Psoas muscle (tissue), 7 donors: ENCODE measurements at regions not wholly inside any gene's neighbourhood (a gene's known extent, or its start where the extent isn't known, plus 50 kb on each side); places are given as distances from the start of the nearest gene placed in this dataset.

Source experiments
- ATAC-seq, 4 donors: fragments of 200-7000 bp; cut with Tn5 transposase; one replicate each; pipeline ENCODE4 v1.9.1; 2020; ENCODE audit warnings: moderate library complexity in 3 of 4, mild to moderate bottlenecking in 2 of 4
- DNase-seq, 2 donors: peaks; one replicate each; pipeline ENCODE4 v3.0.0-alpha.2; 2020
- H3K27ac ChIP-seq: fragments of 200-600 bp; one replicate; pipeline ENCODE4 v1.8.0; 2022
- H3K27me3 ChIP-seq, 3 donors: fragments of 200-600 bp in 1 of 3; one replicate each; pipeline versions ENCODE4 v1.6.1 to v1.8.0; 2013 to 2022; ENCODE audit warnings: low read length in 2 of 3, mild to moderate bottlenecking in 2 of 3, moderate library complexity in 1 of 3; ENCODE audit not compliant: insufficient read depth in 3 of 3
- H3K36me3 ChIP-seq, 2 donors: fragments of 200-600 bp in 1 of 2; one replicate each; pipeline versions ENCODE4 v1.6.1 to v1.8.0; 2013 to 2022; ENCODE audit warnings: low read depth in 1 of 2, mild to moderate bottlenecking in 1 of 2, moderate library complexity in 1 of 2; ENCODE audit not compliant: insufficient read depth in 1 of 2
- H3K4me1 ChIP-seq: fragments of 200-600 bp; one replicate; pipeline ENCODE4 v1.8.0; 2022
- H3K4me3 ChIP-seq: fragments of 200-600 bp; one replicate; pipeline ENCODE4 v1.8.0; 2022; ENCODE audit warnings: mild to moderate bottlenecking
- H3K9me3 ChIP-seq: fragments of 200-600 bp; one replicate; pipeline ENCODE4 v1.8.0; 2022
- CTCF ChIP-seq: fragments of 200-600 bp; IDR thresholded peaks from one replicate; pipeline ENCODE4 v1.8.0; 2022; ENCODE audit warnings: antibody characterized with exemption
- WGBS, 3 donors: extraction: QIAGEN DNeasy Blood & Tissue Kit; methylation state at CpG; one replicate each; pipeline versions ENCODE4 v1.1.6 to v1.1.7; 2013; 5-methylcytosine and 5-hydroxymethylcytosine counted together
- intact Hi-C, 2 donors: fragments of 100-400 bp; cut with DNase I; formaldehyde crosslinking; loops; one replicate each; pipeline versions ENCODE4 v1.11.0 to v1.14.2; 2022
- donor health status: healthy with polysubstance abuse.
- donor health status: DM: no; HTN: no; CAD: no; lungs with moderate emphysema.
- donor health status: Bipolar disorder and iron deficiency.
- donor health status: healthy.
- donor health status: DM: yes; HTN: yes; CAD: no.
- donor health status: DM: no; HTN: no; CAD: no.
- donor health status: DM: yes; HTN: yes; CAD: no.

- DNase-seq = no peak
- H3K27me3 ChIP-seq = no peaks in the 10 kb centered on the region
- no peaks in the 10 kb centered on the region for H3K36me3 ChIP-seq
- H3K4me1 ChIP-seq = peaks cover 36% of the 10 kb centered on the region
- peak in 3 of 4 donors; percentile 34 to 53 (median 35) for ATAC-seq
- intact Hi-C loops = loop anchor here in 1 of 2 donors (5.0 kb wide), 2 partner anchors 35 kb away; no protein-coding TSS in a partner anchor
- H3K27ac ChIP-seq = no peak overlapping the region
- H3K4me3 ChIP-seq = no peak overlapping the region
- TF ChIP-seq CTCF = no peak
- no peaks in the 10 kb centered on the region for H3K9me3 ChIP-seq
- WGBS, 3 donors = 67 to 82% (median 71%) methylated on average over 3 of the region's 3 CpGs
Measured at GRCh38 chr1:39142401-39143060, 62.0 kb upstream of the MACF1 start.

- H3K27ac ChIP-seq = no peak overlapping the region
- no peaks in the 10 kb centered on the region for H3K9me3 ChIP-seq
- H3K4me3 ChIP-seq = no peak overlapping the region
- H3K4me1 ChIP-seq = peaks cover 43% of the 10 kb centered on the region
- H3K36me3 ChIP-seq = no peaks in the 10 kb centered on the region
- DNase-seq (no peak), ATAC-seq (no peak)
- WGBS, 3 donors = 92 to 97% (median 92%) methylated on average over 3 of the region's 3 CpGs
- TF ChIP-seq CTCF = no peak
- H3K27me3 ChIP-seq = no peaks in the 10 kb centered on the region
- intact Hi-C loops = loop anchor here in 1 of 2 donors (5.0 kb wide), 2 partner anchors 32 to 38 kb away; no protein-coding TSS in a partner anchor
Measured at GRCh38 chr1:39144924-39145323, 59.6 kb upstream of the MACF1 start.

GRCh38 chr1:39145331-39145965, 59.0 kb upstream of the MACF1 start:
- H3K4me1 ChIP-seq = peaks cover 47% of the 10 kb centered on the region
- ATAC-seq (no peak), DNase-seq (no peak)
- TF ChIP-seq CTCF = no peak
- no peaks in the 10 kb centered on the region for H3K9me3 ChIP-seq
- intact Hi-C loops = no loop called here
- H3K4me3 ChIP-seq = no peak overlapping the region
- no peak overlapping the region for H3K27ac ChIP-seq
- H3K36me3 ChIP-seq = no peaks in the 10 kb centered on the region
- no peaks in the 10 kb centered on the region for H3K27me3 ChIP-seq
- 90 to 98% (median 96%) methylated on average over 2 of the region's 2 CpGs for WGBS, 3 donors

DNA sequence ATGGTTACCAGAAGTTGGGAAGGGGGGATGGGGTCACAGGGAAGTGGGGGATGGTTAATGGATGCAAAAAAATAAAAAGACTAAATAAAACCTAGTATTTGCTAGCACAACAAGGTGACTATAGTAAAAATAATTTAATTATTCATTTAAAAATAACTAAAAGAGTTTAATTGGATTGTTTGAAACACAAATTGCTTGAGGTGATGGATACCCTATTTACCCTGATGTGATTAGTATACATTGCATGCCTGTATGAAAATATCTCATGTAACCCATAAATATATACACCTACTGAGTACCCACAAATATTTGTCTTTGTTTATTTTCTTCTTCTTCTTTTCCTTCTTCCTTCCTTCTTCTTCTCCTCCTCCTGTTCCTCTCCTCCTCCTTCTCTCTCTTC, 57.8 kb upstream of the MACF1 start:
- no peak overlapping the region for H3K4me3 ChIP-seq
- no peaks in the 10 kb centered on the region for H3K27me3 ChIP-seq
- no peaks in the 10 kb centered on the region for H3K9me3 ChIP-seq
- ATAC-seq = no peak
- no peak for DNase-seq
- H3K36me3 ChIP-seq = no peaks in the 10 kb centered on the region
- no peak for TF ChIP-seq CTCF
- intact Hi-C loops = no loop called here
- H3K27ac ChIP-seq = no peak overlapping the region
- H3K4me1 ChIP-seq = peaks cover 49% of the 10 kb centered on the region
